BE2C (cell line): ENCODE measurements at regions not wholly inside any gene's neighbourhood (a gene's known extent, or its start where the extent isn't known, plus 50 kb on each side); places are given as distances from the start of the nearest gene placed in this dataset.

Experiments
- DNase-seq: peaks from one replicate; pipeline ENCODE4 v3.0.0-alpha.2; 2020
- H3K27me3 ChIP-seq: fragments of 250-450 bp; sonication (Bioruptor Pico); 2 replicates; pipeline ENCODE4 v1.5.1; 2020; ENCODE audit warnings: mild to moderate bottlenecking
- H3K36me3 ChIP-seq: fragments of 250-450 bp; sonication (Bioruptor Pico); 2 replicates; pipeline ENCODE4 v1.5.1; 2020; ENCODE audit warnings: mild to moderate bottlenecking
- H3K4me1 ChIP-seq: fragments of 250-450 bp; sonication (Bioruptor Pico); 2 replicates; pipeline ENCODE4 v1.5.1; 2020
- H3K4me3 ChIP-seq: 2 replicates; pipeline ENCODE4 v1.5.1; 2011; ENCODE audit warnings: low read depth, low read length
- H3K9me3 ChIP-seq: fragments of 250-450 bp; sonication (Bioruptor Pico); 2 replicates; pipeline ENCODE4 v1.5.1; 2020
- TF ChIP-seq, protein P1 (sequence below): IDR thresholded peaks from 2 replicates; pipeline ENCODE4 v1.5.1; 2012; ENCODE audit warnings: mild to moderate bottlenecking, low read depth, low read length

- no peaks in the 10 kb centered on the region for H3K36me3 ChIP-seq
- TF ChIP-seq, protein P1, sequence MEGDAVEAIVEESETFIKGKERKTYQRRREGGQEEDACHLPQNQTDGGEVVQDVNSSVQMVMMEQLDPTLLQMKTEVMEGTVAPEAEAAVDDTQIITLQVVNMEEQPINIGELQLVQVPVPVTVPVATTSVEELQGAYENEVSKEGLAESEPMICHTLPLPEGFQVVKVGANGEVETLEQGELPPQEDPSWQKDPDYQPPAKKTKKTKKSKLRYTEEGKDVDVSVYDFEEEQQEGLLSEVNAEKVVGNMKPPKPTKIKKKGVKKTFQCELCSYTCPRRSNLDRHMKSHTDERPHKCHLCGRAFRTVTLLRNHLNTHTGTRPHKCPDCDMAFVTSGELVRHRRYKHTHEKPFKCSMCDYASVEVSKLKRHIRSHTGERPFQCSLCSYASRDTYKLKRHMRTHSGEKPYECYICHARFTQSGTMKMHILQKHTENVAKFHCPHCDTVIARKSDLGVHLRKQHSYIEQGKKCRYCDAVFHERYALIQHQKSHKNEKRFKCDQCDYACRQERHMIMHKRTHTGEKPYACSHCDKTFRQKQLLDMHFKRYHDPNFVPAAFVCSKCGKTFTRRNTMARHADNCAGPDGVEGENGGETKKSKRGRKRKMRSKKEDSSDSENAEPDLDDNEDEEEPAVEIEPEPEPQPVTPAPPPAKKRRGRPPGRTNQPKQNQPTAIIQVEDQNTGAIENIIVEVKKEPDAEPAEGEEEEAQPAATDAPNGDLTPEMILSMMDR: no peak
- H3K9me3 ChIP-seq: no peaks in the 10 kb centered on the region
- no peaks in the 10 kb centered on the region for H3K27me3 ChIP-seq
- H3K4me1 ChIP-seq: no peaks in the 10 kb centered on the region
- no peak for DNase-seq
- no peak overlapping the region for H3K4me3 ChIP-seq
Measured at GRCh38 chr14:82192387-82192786, 658.7 kb upstream of the SEL1L start.

DNA sequence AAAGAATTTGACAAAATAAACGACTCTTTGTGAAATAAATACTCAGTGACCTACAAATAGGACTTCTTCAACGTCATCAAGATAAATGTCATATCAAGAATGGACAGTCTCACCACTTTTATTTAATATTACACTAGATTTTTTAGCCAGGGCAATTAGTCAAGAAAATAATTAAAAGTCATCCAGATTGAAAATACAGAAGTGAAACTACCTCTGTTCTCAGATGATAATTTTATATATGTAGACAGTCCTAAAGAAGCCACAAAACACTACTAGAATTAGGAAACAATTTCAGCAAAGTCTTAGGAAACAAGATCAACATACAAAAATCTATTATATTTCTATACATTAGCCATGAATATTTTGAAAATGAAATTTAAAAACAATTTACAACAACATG is 689.6 kb upstream of the SEL1L start:
- TF ChIP-seq, protein P1: no peak
- no peaks in the 10 kb centered on the region; the same call in 1 of the 2 replicates for H3K9me3 ChIP-seq
- H3K36me3 ChIP-seq: no peaks in the 10 kb centered on the region
- H3K4me1 ChIP-seq: no peaks in the 10 kb centered on the region
- H3K4me3 ChIP-seq: no peak overlapping the region
- H3K27me3 ChIP-seq: no peaks in the 10 kb centered on the region
- no peak for DNase-seq

DNA sequence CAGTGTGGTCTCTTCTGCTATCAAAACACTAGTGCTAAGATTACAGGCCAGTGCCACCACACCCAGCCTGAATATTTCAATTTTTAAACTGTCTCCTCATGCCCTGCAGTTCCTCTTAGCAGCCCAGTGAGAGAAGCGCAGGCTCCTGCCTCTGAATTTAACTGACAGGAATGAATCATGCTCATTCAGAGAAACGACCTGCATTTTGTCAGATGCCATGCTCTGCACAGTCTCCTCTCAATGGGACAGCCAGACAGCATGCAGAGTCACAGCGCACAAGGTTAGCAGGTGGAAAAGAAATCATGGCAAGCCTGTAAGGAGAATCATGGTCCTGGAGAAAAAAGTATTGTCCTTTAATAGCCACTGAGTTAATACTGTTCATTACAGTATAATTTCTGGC is 691.0 kb upstream of the SEL1L start:
- no peaks in the 10 kb centered on the region; the same call in 1 of the 2 replicates for H3K9me3 ChIP-seq
- DNase-seq: no peak
- no peak overlapping the region for H3K4me3 ChIP-seq
- H3K4me1 ChIP-seq: no peaks in the 10 kb centered on the region
- TF ChIP-seq, protein P1: no peak
- no peaks in the 10 kb centered on the region for H3K36me3 ChIP-seq
- H3K27me3 ChIP-seq: no peaks in the 10 kb centered on the region

DNA sequence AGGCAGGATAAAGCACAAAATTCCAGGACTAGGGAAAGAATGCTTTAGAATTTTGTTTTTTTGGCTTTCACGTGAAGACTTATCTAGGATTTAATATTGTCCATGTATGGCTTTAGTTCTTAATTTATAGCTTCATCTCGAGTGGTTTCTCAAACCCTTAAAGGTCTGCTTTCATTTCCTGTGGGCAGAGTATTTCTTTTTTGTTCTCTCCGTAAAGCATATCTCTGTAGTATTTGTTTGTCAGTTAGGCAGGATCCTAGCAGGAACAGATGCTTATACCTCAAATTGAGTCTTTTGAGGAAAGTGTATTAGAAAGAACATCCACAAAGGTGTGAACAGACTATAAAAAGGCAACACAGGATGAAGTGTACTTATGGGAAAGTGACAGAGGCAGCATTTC is 697.1 kb upstream of the SEL1L start:
- TF ChIP-seq, protein P1: no peak
- no peak for DNase-seq

DNA sequence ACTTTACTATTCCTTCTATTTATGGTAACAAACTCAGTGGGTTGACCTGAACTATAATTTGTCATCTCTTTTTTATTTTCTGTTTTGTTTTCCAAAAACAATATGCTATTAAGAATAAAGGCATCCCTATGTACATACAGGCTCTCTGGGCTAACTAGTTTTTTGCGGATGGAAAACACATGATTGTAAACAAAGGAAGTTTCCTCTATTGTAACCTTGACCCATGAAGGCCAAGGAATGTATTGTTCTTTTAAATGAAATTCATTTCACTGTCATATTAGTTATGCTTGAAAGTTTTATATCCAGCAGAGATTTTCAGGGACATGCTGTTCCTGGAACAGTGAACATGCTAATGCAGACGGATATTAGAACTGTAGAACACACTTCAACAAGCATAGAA is 705.0 kb upstream of the SEL1L start:
- DNase-seq: no peak
- Histone ChIP-seq H3K36me3 (no peaks in the 10 kb centered on the region), H3K9me3 (no peaks in the 10 kb centered on the region), H3K4me1 (no peaks in the 10 kb centered on the region), H3K27me3 (no peaks in the 10 kb centered on the region), H3K4me3 (no peak overlapping the region)
- TF ChIP-seq, protein P1: no peak

More for the DNA sequence above, 697.1 kb upstream of the SEL1L start:
- H3K27me3 ChIP-seq: no peaks in the 10 kb centered on the region
- no peaks in the 10 kb centered on the region for H3K9me3 ChIP-seq
- no peaks in the 10 kb centered on the region; the same call in 1 of the 2 replicates for H3K36me3 ChIP-seq
- no peak overlapping the region for H3K4me3 ChIP-seq
- H3K4me1 ChIP-seq: no peaks in the 10 kb centered on the region

DNA sequence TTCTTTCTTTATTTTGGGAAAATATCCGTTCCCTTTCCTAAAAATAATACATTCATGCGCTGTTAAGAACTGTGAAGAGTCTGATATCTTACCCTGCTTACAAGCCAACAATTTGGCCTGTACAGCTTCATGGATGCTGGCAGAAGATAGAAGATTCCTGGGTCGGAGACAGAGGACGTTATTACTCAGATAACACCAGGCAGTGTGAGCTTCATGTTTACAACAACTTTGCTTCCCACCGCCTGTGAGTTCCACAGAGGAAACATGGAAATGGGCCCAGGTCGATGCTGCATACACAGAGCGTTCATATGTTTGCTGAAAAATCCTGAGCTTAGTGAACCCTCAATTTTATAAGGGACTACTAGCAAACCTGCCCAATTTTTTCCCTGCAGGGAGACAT is 705.6 kb upstream of the SEL1L start:
- no peaks in the 10 kb centered on the region for H3K36me3 ChIP-seq
- no peaks in the 10 kb centered on the region for H3K4me1 ChIP-seq
- DNase-seq: no peak
- no peaks in the 10 kb centered on the region for H3K27me3 ChIP-seq
- no peak overlapping the region for H3K4me3 ChIP-seq
- TF ChIP-seq, protein P1: no peak
- H3K9me3 ChIP-seq: no peaks in the 10 kb centered on the region
